ENCODE measurements at regions not wholly inside any gene's neighbourhood (a gene's known extent, or its start where the extent isn't known, plus 50 kb on each side); places are given as distances from the start of the nearest gene placed in this dataset.

GRCh38 chr18:47422524-47422923 is 171.1 kb upstream of the SKOR2 start:
- TF ChIP-seq POLR2AphosphoS5 (IDR thresholded peaks at IDR 0.05; ENCODE audit: low read depth, low read length) (no peak), SIN3A (IDR thresholded peaks at IDR 0.05; ENCODE audit: borderline replicate concordance, insufficient read depth, low read length) (no peak), TAF1 (IDR thresholded peaks at IDR 0.05; ENCODE audit: borderline replicate concordance, insufficient read depth, low read length) (no peak)
- TF ChIP-seq, protein P1, sequence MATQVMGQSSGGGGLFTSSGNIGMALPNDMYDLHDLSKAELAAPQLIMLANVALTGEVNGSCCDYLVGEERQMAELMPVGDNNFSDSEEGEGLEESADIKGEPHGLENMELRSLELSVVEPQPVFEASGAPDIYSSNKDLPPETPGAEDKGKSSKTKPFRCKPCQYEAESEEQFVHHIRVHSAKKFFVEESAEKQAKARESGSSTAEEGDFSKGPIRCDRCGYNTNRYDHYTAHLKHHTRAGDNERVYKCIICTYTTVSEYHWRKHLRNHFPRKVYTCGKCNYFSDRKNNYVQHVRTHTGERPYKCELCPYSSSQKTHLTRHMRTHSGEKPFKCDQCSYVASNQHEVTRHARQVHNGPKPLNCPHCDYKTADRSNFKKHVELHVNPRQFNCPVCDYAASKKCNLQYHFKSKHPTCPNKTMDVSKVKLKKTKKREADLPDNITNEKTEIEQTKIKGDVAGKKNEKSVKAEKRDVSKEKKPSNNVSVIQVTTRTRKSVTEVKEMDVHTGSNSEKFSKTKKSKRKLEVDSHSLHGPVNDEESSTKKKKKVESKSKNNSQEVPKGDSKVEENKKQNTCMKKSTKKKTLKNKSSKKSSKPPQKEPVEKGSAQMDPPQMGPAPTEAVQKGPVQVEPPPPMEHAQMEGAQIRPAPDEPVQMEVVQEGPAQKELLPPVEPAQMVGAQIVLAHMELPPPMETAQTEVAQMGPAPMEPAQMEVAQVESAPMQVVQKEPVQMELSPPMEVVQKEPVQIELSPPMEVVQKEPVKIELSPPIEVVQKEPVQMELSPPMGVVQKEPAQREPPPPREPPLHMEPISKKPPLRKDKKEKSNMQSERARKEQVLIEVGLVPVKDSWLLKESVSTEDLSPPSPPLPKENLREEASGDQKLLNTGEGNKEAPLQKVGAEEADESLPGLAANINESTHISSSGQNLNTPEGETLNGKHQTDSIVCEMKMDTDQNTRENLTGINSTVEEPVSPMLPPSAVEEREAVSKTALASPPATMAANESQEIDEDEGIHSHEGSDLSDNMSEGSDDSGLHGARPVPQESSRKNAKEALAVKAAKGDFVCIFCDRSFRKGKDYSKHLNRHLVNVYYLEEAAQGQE (IDR thresholded peaks at IDR 0.05; ENCODE audit: insufficient read depth in 1 of 2, low read depth in 2 of 2, low read length in 2 of 2): no peak

Data from PFSK-1 (cell line).